ENCODE measurements at regions not wholly inside any gene's neighbourhood (a gene's known extent, or its start where the extent isn't known, plus 50 kb on each side); places are given as distances from the start of the nearest gene placed in this dataset.

DNA sequence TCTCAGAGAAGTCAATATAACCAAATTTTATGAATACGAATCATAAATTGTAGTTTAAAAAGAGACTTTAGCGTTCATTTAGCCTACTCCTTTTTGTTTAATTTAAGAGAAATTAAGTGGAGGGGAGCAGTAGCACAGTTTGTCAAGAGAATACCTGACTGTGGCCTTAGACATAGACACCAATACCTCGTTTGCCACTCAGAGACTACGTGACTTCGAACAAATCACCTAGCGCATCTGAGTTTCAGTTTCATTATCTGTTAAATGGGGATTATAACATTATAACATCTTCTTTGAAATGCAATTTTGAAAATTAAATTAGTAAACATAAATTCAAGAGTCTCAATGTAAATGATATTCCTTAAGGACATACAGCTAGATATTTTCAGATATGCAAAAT lies 581.5 kb upstream of the VRK2 start:
- no peak overlapping the region for H3K27ac ChIP-seq
- DNase-seq, result no peak
- in situ Hi-C loops (cut with HindIII; ENCODE audit: low pct_ligation_motif_present, low sequenced_read_pairs), result no loop called here
- no peaks in the 10 kb centered on the region for H3K27me3 ChIP-seq (replicated peaks)
- no peaks in the 10 kb centered on the region for H3K36me3 ChIP-seq (replicated peaks)
- no peak overlapping the region for H3K4me3 ChIP-seq (ENCODE audit: low read depth, low read length)
- TF ChIP-seq, protein P1, sequence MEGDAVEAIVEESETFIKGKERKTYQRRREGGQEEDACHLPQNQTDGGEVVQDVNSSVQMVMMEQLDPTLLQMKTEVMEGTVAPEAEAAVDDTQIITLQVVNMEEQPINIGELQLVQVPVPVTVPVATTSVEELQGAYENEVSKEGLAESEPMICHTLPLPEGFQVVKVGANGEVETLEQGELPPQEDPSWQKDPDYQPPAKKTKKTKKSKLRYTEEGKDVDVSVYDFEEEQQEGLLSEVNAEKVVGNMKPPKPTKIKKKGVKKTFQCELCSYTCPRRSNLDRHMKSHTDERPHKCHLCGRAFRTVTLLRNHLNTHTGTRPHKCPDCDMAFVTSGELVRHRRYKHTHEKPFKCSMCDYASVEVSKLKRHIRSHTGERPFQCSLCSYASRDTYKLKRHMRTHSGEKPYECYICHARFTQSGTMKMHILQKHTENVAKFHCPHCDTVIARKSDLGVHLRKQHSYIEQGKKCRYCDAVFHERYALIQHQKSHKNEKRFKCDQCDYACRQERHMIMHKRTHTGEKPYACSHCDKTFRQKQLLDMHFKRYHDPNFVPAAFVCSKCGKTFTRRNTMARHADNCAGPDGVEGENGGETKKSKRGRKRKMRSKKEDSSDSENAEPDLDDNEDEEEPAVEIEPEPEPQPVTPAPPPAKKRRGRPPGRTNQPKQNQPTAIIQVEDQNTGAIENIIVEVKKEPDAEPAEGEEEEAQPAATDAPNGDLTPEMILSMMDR (IDR thresholded peaks at IDR 0.05; ENCODE audit: low read depth, low read length, missing control alignments), result no peak

DNA sequence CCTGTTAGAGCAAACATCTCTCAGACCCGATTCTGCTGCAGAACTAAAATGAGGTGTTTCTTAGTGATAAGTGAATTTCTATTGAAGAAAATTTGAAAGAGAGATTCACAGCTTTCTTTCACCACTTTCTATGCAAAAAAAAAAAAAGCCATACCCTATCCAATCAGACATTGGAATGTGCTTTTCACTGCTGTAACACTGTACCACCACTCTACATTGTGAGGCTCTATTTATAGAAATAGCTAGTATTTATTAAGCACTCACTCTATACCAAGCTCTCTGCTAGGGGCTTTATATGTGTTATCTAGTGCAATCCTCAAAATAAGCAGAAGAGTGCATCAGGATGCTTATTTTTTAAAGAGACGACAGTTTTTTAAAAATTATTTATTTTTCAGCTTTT lies 580.6 kb upstream of the VRK2 start:
- DNase-seq, result no peak
- H3K36me3 ChIP-seq (replicated peaks), result no peaks in the 10 kb centered on the region
- H3K4me3 ChIP-seq (ENCODE audit: low read depth, low read length), result no peak overlapping the region
- in situ Hi-C loops (cut with HindIII; ENCODE audit: low pct_ligation_motif_present, low sequenced_read_pairs), result no loop called here
- H3K27me3 ChIP-seq (replicated peaks), result no peaks in the 10 kb centered on the region
- TF ChIP-seq, protein P1 (IDR thresholded peaks at IDR 0.05; ENCODE audit: low read depth, low read length, missing control alignments), result no peak
- H3K27ac ChIP-seq, result no peak overlapping the region

DNA sequence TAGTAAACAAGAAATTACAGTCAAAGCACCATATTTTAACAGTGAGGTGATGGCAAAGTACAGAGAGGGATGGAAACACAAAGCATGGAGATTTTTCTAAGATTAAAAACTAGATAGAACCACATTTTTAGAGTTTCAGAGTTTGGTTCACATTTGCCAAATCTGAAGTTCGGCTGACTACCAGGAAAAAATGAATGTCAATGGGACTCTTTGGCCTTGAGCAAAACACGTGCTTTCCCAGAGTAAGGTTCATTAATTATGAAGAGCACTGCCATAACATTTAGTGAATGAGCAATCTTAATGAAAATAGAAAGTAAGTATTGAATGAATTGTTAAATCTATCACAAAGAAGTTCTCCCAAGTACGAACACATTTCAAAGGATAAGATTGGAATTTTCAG lies 571.2 kb upstream of the VRK2 start:
- DNase-seq, result no peak
- TF ChIP-seq, protein P1 (IDR thresholded peaks at IDR 0.05; ENCODE audit: low read depth, low read length, missing control alignments), result no peak
- Histone ChIP-seq H3K4me3 (ENCODE audit: low read depth, low read length) (no peak overlapping the region), H3K27ac (no peak overlapping the region), H3K27me3 (replicated peaks) (no peaks in the 10 kb centered on the region), H3K36me3 (replicated peaks) (no peaks in the 10 kb centered on the region)
- in situ Hi-C loops (cut with HindIII; ENCODE audit: low pct_ligation_motif_present, low sequenced_read_pairs), result no loop called here

DNA sequence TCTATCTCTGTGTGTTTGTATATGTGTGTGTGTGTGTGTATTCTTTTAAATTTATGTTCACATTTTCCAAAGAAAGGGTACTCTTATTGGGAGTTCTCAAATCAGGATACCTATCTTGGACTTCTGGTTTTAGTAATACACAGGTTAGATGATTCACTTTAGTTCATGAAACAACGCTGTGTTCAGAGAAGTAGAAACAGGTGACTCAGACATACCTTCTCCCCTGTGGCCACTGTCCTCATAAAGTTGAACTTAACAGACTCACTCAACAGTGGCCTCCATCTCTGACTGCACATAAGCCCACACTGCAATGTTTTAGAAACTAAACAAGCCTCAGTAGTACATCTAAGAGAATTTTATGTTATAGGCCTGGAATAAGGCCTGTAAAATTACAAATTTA lies 566.6 kb upstream of the VRK2 start:
- no peak for DNase-seq
- H3K36me3 ChIP-seq (replicated peaks), result no peaks in the 10 kb centered on the region
- no peak overlapping the region for H3K27ac ChIP-seq
- in situ Hi-C loops (cut with HindIII; ENCODE audit: low pct_ligation_motif_present, low sequenced_read_pairs), result no loop called here
- H3K27me3 ChIP-seq (replicated peaks), result no peaks in the 10 kb centered on the region
- no peak overlapping the region for H3K4me3 ChIP-seq (ENCODE audit: low read depth, low read length)
- TF ChIP-seq, protein P1 (IDR thresholded peaks at IDR 0.05; ENCODE audit: low read depth, low read length, missing control alignments), result no peak

DNA sequence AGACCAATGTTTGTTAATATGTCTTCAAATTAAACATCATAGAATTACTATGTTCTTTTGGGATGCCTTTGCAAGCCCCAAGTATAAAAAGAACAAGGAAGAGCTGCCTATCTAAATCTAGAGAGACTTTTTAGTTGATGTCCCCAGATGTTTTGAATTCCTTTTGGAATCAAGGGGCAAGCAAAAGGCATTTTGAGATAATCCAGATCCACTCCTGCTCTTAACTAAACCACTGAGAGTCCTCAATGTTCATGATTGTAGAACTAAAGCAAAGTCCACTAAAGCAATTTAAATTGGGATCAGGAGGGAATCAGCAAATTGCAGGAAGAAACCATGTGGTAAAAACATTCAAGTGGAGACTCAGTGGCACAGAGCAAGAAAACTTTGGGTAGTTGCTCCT lies 558.5 kb upstream of the VRK2 start:
- H3K27ac ChIP-seq, result no peak overlapping the region
- no peak for DNase-seq
- H3K36me3 ChIP-seq (replicated peaks), result no peaks in the 10 kb centered on the region
- H3K27me3 ChIP-seq (replicated peaks), result no peaks in the 10 kb centered on the region
- TF ChIP-seq, protein P1 (IDR thresholded peaks at IDR 0.05; ENCODE audit: low read depth, low read length, missing control alignments), result no peak
- in situ Hi-C loops (cut with HindIII; ENCODE audit: low pct_ligation_motif_present, low sequenced_read_pairs), result no loop called here
- no peak overlapping the region for H3K4me3 ChIP-seq (ENCODE audit: low read depth, low read length)

DNA sequence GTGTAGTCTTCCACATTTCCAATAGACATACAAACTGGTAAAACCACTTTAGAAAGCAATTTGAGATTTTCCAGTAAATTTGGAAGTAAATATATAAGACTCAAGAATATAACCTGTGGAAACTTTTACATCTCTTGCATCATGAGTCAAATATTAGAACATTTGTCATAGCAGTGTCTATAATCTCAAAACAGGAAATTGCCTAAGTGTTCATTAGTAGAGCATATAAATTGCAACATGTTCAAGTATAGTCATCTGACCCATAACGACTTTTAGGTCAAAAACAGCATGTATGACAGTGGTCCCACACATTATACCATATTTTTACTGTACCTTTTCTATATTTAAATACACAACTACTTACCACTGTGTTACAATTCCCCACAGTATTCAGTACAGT lies 555.9 kb upstream of the VRK2 start:
- in situ Hi-C loops (cut with HindIII; ENCODE audit: low pct_ligation_motif_present, low sequenced_read_pairs), result no loop called here
- TF ChIP-seq, protein P1 (IDR thresholded peaks at IDR 0.05; ENCODE audit: low read depth, low read length, missing control alignments), result no peak
- Histone ChIP-seq H3K27ac (no peak overlapping the region), H3K4me3 (ENCODE audit: low read depth, low read length) (no peak overlapping the region), H3K36me3 (replicated peaks) (no peaks in the 10 kb centered on the region), H3K27me3 (replicated peaks) (no peaks in the 10 kb centered on the region)
- DNase-seq, result no peak
